Activated naive CD4-positive, alpha-beta T cell treated with anti-CD3 and anti-CD28 coated beads, Interleukin-2, amount 10 ng/mL, durations not matched to agents 7 days and 5 days (primary cell): ENCODE measurements at regions not wholly inside any gene's neighbourhood (a gene's known extent, or its start where the extent isn't known, plus 50 kb on each side); places are given as distances from the start of the nearest gene placed in this dataset.

Source experiments
- CTCF ChIA-PET: fragments of 350-600 bp; sonication (Branson Sonifier 250); formaldehyde crosslinking; loops from one replicate; lab custom pipeline; 2021; ENCODE audit warnings: antibody characterized with exemption; lab: Charles Lee
- DNase-seq: peaks from one replicate; pipeline ENCODE4 v3.0.0-alpha.2; 2020
- H3K27ac Mint-ChIP-seq: one replicate; pipeline ENCODE4 v1.8.0; 2021; ENCODE audit warnings: mild to moderate bottlenecking, moderate library complexity, mixed read lengths
- H3K27me3 Mint-ChIP-seq: one replicate; pipeline ENCODE4 v1.8.0; 2021; ENCODE audit warnings: mild to moderate bottlenecking, mixed read lengths
- H3K36me3 Mint-ChIP-seq: one replicate; pipeline ENCODE4 v1.8.0; 2021; ENCODE audit warnings: mixed read lengths
- H3K4me1 Mint-ChIP-seq: one replicate; pipeline ENCODE4 v1.8.0; 2021; ENCODE audit warnings: mixed read lengths
- H3K4me3 Mint-ChIP-seq: one replicate; pipeline ENCODE4 v1.8.0; 2021; ENCODE audit warnings: mild to moderate bottlenecking, moderate library complexity, mixed read lengths
- H3K9me3 Mint-ChIP-seq: one replicate; pipeline ENCODE4 v1.8.0; 2021; ENCODE audit warnings: mixed read lengths

DNA sequence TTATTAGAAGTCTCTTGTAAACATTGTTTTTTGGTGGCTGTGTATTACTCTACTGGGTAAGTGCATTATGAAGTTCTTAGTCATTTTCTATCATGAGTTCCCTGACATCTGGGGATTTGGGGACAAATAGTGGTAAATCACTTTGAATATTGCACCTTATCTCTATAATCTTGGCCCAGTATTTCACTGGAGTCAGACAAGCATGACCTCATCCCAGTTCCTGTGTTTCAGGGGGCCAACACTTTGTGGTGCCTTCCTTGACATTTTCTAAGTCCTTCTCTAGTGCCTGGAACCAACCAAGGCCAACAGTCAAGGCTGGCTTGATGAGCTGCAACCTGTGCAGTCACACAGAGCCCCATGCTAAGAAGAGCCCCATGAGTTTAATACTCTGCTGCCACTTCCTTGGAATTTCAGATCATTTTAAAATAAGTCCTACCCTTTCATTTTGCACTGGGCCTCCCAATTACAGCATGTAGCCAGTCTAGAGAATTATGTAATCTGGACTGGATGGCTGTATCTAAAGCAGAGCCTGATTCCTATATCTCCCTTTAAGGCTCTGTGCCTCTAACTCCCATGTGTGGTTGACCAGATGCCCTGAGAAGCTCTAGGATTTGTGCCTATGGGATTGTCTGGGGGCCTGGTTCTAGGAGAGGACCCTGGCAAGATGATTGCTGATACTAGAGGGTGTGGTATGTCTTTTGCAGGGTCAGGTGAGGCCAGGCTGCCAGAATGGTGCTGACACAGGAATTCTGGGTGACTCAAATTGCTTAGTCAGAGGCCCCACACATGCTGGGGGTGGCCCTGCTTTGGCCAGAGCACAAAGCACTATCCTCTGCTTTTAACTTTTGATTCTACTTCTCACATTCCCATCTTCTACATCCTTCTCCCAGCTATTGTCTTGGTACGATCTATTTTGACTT is 319.6 kb upstream of the TBC1D5 start:
- Mint-ChIP-seq H3K4me1 (no peaks in the 10 kb centered on the region), H3K4me3 (no peak overlapping the region), H3K9me3 (peaks cover 2% of the 10 kb centered on the region), H3K36me3 (no peaks in the 10 kb centered on the region), H3K27me3 (no peaks in the 10 kb centered on the region), H3K27ac (no peak overlapping the region)
- DNase-seq = no peak
- CTCF ChIA-PET = no interaction called here

DNA sequence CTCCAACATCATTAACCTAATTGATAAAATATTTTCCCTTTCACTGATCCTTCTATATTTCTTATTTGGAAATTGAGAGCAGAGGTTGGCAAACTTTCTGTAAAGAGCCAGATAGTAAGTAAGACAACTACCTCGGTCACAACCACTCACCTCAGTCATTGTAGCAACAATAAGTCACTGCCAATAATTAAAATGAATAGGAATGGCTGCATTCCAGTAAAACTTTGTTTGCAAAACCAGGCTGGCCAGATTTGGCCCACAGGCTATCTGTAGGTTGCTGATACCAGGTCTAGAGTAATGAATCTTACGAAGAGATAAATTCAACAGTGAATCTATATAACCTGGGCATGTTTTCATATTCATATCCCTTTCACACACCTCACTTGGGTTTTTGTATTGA is 316.2 kb upstream of the TBC1D5 start:
- Mint-ChIP-seq H3K27me3 (no peaks in the 10 kb centered on the region), H3K36me3 (no peaks in the 10 kb centered on the region), H3K4me1 (no peaks in the 10 kb centered on the region), H3K9me3 (no peaks in the 10 kb centered on the region), H3K4me3 (no peak overlapping the region), H3K27ac (no peak overlapping the region)
- CTCF ChIA-PET = no interaction called here
- no peak for DNase-seq

DNA sequence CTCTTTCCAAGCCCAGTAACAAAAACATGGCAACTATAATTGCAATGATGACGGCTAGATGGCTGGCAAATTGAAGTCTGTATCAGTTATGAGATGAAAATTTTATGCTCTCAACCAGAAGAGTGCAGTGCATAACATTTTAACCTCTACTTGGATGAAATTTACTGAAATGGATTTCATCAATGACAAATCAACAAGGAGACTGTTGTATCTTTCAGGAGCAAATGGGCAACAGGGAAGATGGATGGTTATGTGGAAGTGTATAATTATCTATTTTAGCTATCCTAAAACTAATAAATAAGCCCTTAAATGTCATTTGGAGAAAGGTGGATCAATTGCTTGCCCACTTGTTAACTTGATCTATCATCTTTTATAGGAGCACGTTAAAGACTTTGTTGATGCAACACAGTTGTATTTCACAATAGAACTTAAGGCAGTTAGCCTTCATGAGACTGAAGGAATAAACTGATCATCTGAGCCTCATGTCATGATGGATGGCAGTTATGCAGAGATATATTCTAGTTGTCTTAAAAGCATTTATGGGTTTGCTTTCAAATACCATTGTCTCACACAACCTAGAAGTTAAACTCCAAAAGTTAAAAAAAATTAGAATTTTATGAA is 315.1 kb upstream of the TBC1D5 start:
- no peak for DNase-seq
- Mint-ChIP-seq H3K27me3 (no peaks in the 10 kb centered on the region), H3K4me1 (no peaks in the 10 kb centered on the region), H3K27ac (no peak overlapping the region), H3K36me3 (no peaks in the 10 kb centered on the region), H3K9me3 (no peaks in the 10 kb centered on the region), H3K4me3 (no peak overlapping the region)
- CTCF ChIA-PET = no interaction called here

DNA sequence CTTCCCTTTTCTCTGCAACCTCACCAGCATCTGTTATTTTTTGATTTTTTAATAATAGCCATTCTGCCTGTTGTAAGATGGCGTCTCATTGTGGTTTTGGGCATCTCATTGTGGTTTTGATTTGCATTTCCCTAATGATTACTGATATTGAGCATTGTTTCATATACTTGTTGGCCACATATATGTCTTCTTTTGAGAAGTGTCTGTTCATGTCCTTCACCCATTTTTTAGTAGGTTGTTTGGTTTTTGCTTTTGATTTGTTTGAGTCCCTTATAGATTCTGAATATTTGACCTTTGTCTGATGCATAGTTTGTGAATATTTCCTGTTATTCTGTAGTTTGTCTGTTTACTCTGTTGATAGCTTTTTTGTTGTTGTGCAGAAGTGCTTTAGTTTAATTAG is 312.2 kb upstream of the TBC1D5 start:
- H3K27ac Mint-ChIP-seq = no peak overlapping the region
- H3K4me1 Mint-ChIP-seq = no peaks in the 10 kb centered on the region
- no peaks in the 10 kb centered on the region for H3K27me3 Mint-ChIP-seq
- H3K4me3 Mint-ChIP-seq = no peak overlapping the region
- DNase-seq = no peak
- CTCF ChIA-PET = no interaction called here
- H3K36me3 Mint-ChIP-seq = no peaks in the 10 kb centered on the region
- no peaks in the 10 kb centered on the region for H3K9me3 Mint-ChIP-seq

DNA sequence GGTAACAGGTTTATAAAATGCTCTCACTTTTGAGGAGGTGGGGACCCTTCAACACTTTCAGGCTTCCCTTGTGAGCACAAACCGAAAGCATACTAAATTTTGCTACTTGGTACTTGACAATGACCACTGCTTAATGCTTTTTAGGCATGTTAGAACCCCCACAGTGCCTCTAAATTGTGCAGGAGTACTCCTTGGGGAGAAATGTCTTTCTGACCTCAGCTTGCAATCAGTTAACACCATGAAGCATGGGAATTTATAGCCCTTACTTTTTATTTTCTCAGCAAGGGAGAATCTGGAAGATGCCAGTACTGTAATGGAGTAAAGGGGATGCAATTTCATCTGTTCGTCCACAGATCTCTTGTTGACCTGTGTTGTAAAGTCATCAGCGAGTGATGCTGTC is 308.9 kb upstream of the TBC1D5 start:
- Mint-ChIP-seq H3K27me3 (no peaks in the 10 kb centered on the region), H3K9me3 (no peaks in the 10 kb centered on the region), H3K27ac (no peak overlapping the region), H3K36me3 (no peaks in the 10 kb centered on the region), H3K4me1 (no peaks in the 10 kb centered on the region), H3K4me3 (no peak overlapping the region)
- CTCF ChIA-PET = no interaction called here
- DNase-seq = no peak

DNA sequence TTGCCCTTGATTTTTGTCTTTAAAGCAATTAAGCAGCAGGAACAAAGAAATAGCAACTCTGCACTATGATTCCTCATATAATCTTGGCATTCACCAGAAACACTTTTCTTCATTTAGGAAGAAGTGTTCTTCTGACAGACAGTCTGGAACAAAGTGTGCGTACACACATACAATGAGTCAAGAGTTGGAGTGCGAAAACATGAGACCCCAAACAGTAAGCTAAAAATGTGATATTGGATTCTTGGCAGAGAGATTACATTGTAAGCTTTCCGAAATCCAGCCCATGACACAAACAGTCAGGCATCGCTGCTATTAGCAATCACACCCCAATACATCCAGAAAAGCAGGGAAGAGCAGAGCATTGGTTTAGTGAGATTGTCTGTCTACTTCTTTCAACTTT is 306.7 kb upstream of the TBC1D5 start:
- CTCF ChIA-PET = no interaction called here
- H3K4me1 Mint-ChIP-seq = no peaks in the 10 kb centered on the region

DNA sequence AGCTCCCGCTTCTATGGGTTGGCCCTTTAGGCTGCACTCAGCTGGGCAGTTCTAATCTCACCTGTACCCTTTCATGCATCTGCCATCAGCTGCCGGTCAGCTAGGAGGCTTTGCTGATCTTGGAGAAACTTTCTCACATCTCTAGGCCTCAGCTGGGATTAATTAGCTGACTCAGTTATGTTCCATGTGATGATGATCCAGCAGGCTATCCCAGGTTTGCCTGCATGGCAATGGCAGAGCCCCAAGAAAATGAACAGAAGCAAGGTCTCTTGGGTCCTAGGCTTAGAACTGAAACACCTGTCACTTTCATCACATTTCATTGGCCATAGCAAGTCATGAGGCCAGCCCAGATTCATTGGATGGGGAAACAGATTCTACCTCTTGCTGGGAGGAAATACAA is 304.6 kb upstream of the TBC1D5 start:
- no peaks in the 10 kb centered on the region for H3K36me3 Mint-ChIP-seq
- H3K4me3 Mint-ChIP-seq = no peak overlapping the region
- H3K4me1 Mint-ChIP-seq = no peaks in the 10 kb centered on the region
- CTCF ChIA-PET = no interaction called here
- H3K27me3 Mint-ChIP-seq = no peaks in the 10 kb centered on the region
- DNase-seq = no peak
- H3K27ac Mint-ChIP-seq = no peak overlapping the region
- H3K9me3 Mint-ChIP-seq = no peaks in the 10 kb centered on the region

More for the DNA sequence above, 306.7 kb upstream of the TBC1D5 start:
- no peaks in the 10 kb centered on the region for H3K9me3 Mint-ChIP-seq
- no peak overlapping the region for H3K4me3 Mint-ChIP-seq
- DNase-seq = no peak
- no peaks in the 10 kb centered on the region for H3K36me3 Mint-ChIP-seq
- no peak overlapping the region for H3K27ac Mint-ChIP-seq
- no peaks in the 10 kb centered on the region for H3K27me3 Mint-ChIP-seq

DNA sequence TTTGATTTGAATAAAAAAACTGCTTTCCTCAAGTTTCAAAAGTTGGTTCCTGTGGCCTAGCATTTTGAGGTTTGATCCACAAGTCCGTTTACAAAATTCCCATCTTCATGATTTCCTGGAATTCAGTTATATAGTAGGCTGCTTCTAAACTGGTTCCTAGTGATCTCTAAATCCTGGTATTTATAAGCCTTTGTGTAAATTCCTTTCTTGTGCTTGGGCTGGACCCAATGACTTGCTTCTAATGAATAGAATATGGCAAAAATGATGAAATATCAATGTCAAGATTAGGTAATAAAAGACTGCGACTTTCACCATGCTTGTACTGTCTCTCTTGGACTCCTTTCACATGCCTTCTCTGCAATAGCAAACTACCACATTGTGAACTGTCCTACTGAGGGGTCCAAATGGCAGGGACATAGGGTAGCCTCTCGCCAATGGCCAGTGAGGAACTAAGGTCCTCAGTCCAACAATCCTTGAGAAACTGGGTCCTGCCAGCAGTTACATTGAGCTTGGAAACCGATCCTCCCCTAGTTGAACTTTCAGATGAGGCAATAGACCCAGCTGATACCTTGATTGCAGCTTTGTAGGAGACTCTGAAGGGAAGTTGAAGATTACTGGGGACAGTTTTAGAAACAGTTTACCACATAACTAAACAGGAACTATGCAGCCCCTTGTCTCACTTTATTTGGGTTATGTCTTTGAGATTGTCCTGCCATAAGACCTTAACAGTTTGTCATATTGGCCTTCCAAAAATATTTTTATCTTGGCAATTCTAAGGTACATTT is 303.9 kb upstream of the TBC1D5 start:
- H3K27ac Mint-ChIP-seq = no peak overlapping the region
- no peaks in the 10 kb centered on the region for H3K36me3 Mint-ChIP-seq
- no peaks in the 10 kb centered on the region for H3K4me1 Mint-ChIP-seq
- no peaks in the 10 kb centered on the region for H3K9me3 Mint-ChIP-seq
- no peaks in the 10 kb centered on the region for H3K27me3 Mint-ChIP-seq
- CTCF ChIA-PET = no interaction called here
- DNase-seq = no peak
- no peak overlapping the region for H3K4me3 Mint-ChIP-seq

DNA sequence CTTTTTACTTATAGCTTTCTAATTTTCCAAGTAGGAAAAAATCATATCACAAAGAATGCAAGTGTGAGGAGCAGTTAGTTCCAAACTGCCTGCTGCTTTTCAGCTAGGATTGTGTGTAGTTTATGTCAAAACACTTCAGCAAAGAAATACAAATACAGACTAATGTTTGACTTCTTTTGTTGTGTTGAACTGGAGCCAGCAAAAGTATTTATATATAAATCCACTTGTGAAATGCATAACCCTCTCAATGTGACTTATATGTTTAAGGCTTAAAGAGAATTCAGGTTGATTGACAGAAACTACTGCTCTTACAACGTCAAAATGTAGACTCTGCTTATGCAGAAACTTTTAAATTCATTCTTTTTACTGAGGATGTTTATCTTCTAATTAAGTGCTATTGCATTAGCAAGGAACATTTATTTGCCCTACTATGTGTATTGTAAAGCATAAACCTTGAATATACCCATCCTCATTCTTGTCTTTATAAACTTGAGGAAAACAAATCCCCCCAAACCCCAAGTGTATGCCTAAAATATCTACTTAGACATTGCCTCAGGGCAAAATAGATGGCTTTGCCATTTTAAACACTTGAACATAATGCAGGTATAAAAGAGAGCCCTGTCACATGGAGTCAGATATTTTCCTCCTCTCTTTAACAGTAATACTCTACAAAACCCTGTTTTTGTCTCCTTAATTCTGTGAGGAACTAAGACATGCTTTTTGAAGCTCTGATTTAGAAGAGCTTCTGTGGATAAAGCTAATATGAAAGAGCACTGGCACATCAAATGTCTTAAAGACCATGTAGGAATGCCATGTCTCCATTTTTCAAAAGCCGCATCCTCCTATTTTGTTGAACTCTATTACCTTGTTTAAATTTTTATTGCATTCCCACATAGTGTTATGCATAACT is 302.8 kb upstream of the TBC1D5 start:
- H3K27ac Mint-ChIP-seq = no peak overlapping the region
- no peaks in the 10 kb centered on the region for H3K36me3 Mint-ChIP-seq
- DNase-seq = no peak
- H3K9me3 Mint-ChIP-seq = no peaks in the 10 kb centered on the region
- no peaks in the 10 kb centered on the region for H3K27me3 Mint-ChIP-seq
- CTCF ChIA-PET = no interaction called here
- H3K4me1 Mint-ChIP-seq = no peaks in the 10 kb centered on the region
- H3K4me3 Mint-ChIP-seq = no peak overlapping the region

DNA sequence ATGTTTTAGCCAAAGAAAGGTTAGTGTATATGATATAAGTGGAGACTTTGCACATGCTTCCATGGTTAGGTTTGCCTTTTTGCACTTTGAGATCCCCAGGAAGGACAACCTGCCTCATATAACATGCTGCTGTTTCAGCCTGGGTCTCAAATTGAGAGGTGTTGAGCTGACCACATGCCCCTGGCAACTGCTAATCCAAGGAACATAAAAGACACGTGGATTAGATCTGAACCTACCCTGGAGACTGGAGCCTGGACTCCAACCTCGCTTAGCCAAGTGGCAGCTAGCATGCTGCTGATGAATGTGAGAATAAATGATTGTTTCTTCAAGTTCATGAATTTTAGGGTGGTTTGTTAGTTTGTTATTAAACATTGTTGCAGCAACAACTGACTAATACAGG is 301.8 kb upstream of the TBC1D5 start:
- Mint-ChIP-seq H3K4me3 (no peak overlapping the region), H3K27me3 (no peaks in the 10 kb centered on the region), H3K36me3 (no peaks in the 10 kb centered on the region), H3K4me1 (no peaks in the 10 kb centered on the region), H3K9me3 (no peaks in the 10 kb centered on the region), H3K27ac (no peak overlapping the region)
- CTCF ChIA-PET = no interaction called here
- DNase-seq = no peak

DNA sequence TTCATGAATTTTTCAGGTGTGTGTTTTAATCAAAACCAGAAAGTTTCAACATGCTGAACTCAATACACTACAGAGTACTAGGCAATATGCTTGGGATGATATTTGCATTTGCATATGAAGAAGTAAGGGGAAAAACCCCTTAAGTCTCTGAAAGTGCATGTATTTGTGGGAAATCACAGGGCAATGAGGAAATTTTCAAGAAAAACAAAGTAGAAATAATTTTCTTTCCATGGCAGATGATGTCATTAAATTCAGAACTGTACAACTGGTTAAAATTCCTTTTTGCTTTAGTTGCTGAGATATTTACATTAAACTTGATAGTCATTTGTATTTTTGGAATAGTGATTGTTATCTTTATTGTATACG is 294.0 kb upstream of the TBC1D5 start:
- CTCF ChIA-PET = no interaction called here
- H3K27ac Mint-ChIP-seq = no peak overlapping the region
- H3K4me3 Mint-ChIP-seq = no peak overlapping the region
- no peak for DNase-seq
- no peaks in the 10 kb centered on the region for H3K4me1 Mint-ChIP-seq
- H3K36me3 Mint-ChIP-seq = no peaks in the 10 kb centered on the region
- H3K27me3 Mint-ChIP-seq = no peaks in the 10 kb centered on the region
- H3K9me3 Mint-ChIP-seq = no peaks in the 10 kb centered on the region

DNA sequence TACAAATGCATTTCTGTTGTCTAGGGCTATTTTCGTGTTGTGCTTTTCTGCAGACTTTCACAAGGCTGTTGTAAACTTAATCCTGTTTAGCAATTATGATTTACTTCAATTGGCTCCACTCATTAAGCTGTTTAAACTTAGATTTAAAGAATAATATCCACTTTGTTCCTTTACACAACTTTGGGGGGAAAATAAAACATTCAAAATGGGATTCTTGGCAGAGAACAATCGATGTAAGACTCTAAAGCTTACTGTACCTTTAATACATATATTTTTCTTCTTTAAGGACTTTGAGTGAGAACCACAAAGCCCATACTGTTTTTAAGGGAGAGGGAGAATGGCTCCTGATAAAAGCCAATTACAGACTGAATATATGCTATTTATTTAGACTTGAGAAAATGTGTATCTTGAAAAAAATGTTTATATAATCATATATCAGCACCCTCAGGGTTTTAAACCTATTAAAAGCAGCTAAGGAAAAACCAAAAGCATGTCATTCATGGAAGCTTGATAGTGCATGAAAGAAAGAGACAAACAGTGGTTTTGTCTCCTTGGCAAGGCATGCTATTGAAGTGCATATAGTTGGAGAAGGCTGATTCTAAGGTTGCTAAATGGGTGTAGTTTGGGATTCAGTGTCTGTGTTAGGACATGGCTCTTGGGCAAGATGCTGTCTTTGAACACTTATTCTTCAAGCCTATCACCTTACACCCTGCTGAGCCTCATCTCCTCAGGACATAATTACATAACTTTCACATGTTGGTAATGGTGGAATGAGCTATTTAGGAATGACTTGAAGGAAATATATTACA is 293.4 kb upstream of the TBC1D5 start:
- Mint-ChIP-seq H3K9me3 (no peaks in the 10 kb centered on the region), H3K4me1 (no peaks in the 10 kb centered on the region), H3K27me3 (no peaks in the 10 kb centered on the region), H3K27ac (no peak overlapping the region), H3K36me3 (no peaks in the 10 kb centered on the region), H3K4me3 (no peak overlapping the region)
- DNase-seq = no peak
- CTCF ChIA-PET = no interaction called here

DNA sequence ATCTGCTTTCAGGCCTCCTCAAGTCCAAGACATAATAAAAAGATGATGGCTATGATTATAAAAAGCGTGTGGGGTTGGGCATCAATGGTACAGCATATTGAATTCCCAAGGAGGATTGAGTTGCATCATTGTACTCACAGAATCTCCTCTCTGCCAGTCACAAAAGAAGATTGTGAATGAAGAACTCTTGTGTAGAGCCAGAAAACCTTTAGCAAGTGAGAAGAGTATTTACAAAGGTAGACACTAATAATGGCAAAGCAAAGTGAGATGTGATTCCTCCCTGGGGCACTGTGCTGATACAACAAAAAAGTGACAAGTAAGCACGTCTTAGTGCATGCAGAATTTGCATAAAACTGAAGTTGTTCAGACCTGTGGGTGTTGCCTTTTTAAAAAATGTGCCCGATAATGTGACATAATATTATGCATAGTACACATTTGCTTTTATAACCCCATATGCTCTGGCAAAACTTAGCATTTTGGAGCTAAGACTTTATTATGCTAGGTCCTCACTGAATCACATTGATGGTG is 291.2 kb upstream of the TBC1D5 start:
- CTCF ChIA-PET = no interaction called here

More for the DNA sequence above, 291.2 kb upstream of the TBC1D5 start:
- H3K36me3 Mint-ChIP-seq = no peaks in the 10 kb centered on the region
- no peak overlapping the region for H3K27ac Mint-ChIP-seq
- no peak for DNase-seq
- no peaks in the 10 kb centered on the region for H3K4me1 Mint-ChIP-seq
- H3K9me3 Mint-ChIP-seq = no peaks in the 10 kb centered on the region
- H3K27me3 Mint-ChIP-seq = no peaks in the 10 kb centered on the region
- no peak overlapping the region for H3K4me3 Mint-ChIP-seq
